GM10266 (cell line): ENCODE measurements at regions not wholly inside any gene's neighbourhood (a gene's known extent, or its start where the extent isn't known, plus 50 kb on each side); places are given as distances from the start of the nearest gene placed in this dataset.
"Not testable (repeated sequence)": the region's sequence is repeated elsewhere in the genome, so short reads cannot be mapped to it uniquely, and the experiment has no call there.

Experiments
- DNase-seq: peaks from one replicate; pipeline ENCODE4 v3.0.0; 2012; ENCODE audit errors: extremely low spot score
- TF ChIP-seq, protein P1 (sequence below): IDR thresholded peaks from 2 replicates; pipeline ENCODE4 v1.5.1; 2012; ENCODE audit warnings: mild to moderate bottlenecking, low read depth; ENCODE audit not compliant: control insufficient read depth, insufficient read depth; ENCODE audit errors: missing control alignments

GRCh38 chr5:154673506-154673905 lies 81.7 kb upstream of the LARP1 start:
- DNase-seq, result no peak
- TF ChIP-seq, protein P1, sequence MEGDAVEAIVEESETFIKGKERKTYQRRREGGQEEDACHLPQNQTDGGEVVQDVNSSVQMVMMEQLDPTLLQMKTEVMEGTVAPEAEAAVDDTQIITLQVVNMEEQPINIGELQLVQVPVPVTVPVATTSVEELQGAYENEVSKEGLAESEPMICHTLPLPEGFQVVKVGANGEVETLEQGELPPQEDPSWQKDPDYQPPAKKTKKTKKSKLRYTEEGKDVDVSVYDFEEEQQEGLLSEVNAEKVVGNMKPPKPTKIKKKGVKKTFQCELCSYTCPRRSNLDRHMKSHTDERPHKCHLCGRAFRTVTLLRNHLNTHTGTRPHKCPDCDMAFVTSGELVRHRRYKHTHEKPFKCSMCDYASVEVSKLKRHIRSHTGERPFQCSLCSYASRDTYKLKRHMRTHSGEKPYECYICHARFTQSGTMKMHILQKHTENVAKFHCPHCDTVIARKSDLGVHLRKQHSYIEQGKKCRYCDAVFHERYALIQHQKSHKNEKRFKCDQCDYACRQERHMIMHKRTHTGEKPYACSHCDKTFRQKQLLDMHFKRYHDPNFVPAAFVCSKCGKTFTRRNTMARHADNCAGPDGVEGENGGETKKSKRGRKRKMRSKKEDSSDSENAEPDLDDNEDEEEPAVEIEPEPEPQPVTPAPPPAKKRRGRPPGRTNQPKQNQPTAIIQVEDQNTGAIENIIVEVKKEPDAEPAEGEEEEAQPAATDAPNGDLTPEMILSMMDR, result no peak

GRCh38 chr5:154669913-154670312 lies 85.3 kb upstream of the LARP1 start:
- DNase-seq, result not testable (repeated sequence)

DNA sequence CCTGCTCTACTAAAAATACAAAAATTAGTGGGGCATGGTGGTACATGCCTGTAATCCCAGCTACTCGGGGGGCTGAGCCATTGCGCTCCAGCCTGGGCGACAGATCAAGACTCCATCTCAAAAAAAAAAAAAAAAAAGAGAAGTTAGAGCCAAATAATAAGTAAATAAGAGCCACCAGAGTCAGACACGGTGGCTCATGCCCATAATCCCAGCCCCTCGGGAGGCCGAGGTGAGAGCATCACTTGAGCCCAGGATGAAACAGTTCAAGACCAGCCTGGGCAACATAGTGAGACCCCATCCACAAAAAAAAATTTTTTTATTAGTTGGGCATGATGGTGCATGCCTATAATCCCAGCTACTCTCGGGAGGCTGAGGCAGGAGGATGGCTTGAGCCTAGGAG lies 85.8 kb upstream of the LARP1 start:
- TF ChIP-seq, protein P1, result no peak
- no peak for DNase-seq

GRCh38 chr5:154664869-154665268 lies 90.3 kb upstream of the LARP1 start:
- no peak for DNase-seq
- TF ChIP-seq, protein P1, result no peak

DNA sequence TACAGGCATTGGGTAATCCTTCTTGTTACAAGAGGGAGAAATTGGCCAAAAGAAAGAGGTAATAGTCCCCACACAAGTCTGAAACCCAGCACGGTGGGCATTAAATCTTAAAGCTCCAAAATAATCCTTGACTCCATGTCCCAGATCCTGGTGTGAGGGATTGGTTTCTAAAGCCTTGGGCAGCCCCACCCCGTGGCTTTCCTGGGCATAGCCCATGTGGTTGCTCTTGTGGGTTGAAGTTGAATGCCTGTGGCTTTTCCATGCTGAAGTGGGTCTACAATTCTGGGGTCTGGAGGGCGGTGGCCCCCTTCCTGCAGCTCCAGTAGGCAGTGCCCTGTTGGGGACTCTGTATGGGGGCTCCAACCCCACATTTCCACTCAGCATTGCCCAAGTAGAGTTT lies 91.8 kb upstream of the LARP1 start:
- DNase-seq, result no peak
- TF ChIP-seq, protein P1, result no peak

DNA sequence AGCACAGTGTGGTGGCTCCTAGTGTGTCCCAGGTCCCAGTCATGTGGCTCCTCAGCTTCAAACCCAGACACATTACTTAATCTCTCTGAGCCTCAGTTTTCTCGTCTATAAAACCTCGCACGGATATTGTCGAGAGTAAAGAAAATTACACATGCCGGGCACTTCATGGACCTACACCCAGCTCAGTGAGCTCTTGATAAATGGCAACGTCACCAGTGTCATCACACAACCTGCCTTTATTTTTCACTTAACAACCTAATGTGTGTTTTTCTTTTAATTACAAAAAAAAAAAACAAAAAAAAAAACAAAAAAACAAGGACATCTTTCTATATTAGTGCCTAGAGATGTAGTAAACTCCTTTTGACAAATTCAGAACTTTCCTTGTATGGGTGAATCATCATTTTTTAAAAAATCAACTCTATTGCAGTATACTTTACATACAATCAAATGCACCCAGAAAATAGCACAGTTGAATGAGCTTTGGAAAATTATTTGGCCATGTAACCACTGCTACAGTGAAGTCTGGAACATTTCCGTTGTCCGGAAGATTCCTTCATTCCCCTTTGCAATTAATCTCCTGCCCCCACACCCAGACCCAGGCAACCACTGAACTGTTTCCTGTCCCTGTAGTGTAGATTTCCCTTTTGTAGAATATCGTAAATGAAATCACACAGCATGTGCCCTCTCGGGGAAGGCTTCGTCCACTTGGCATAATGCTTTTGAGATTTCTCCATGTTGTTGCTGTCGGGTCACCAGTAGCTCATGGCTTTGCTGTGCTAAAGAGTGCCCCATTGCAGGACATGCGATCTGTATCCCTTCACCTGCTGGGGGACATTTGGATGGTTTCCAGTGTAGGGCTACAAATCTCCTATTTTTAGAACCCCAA lies 100.4 kb upstream of the LARP1 start:
- TF ChIP-seq, protein P1, result no peak
- DNase-seq, result no peak

DNA sequence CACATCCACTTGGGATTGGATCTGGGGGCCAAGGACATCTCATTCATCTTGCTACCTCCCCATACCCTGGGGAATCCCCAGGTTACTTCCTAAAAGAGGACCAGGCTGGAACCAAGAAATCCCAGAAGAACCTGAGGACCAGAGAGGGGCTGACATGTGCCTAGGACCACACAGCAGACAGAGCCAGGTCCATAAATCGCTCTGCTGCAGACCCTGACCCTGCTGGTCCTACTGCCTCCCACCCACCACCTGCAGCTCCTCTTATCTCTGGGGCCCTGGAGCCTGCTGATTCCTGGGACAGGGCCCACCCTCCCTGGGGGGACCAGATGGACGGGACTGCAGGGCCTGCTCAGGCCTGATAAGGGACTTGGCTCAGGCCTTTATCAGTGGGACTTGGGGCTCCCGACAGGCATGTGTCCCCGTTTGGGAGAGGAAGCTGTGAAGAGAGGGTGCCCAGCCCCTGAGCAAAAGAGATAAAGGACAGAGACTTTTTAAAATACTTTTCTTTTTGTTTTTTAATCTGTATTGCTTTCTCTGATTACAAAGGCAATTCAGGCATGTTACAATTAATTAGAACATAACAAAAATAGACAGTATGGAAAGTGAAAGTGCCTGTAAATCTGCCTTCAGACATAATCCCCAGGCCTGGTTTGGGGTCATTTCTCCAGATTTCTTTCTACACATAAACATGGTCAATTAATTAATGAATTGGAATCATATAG lies 101.3 kb upstream of the LARP1 start:
- TF ChIP-seq, protein P1, result no peak
- no peak for DNase-seq
